Left renal cortex interstitium (tissue), 4 donors: ENCODE measurements at regions not wholly inside any gene's neighbourhood (a gene's known extent, or its start where the extent isn't known, plus 50 kb on each side); places are given as distances from the start of the nearest gene placed in this dataset.
"Not testable (repeated sequence)": the region's sequence is repeated elsewhere in the genome, so short reads cannot be mapped to it uniquely, and the experiment has no call there.

Source experiments
- DNase-seq, 4 donors: peaks; one replicate each; pipeline ENCODE4 v3.0.0-alpha.2; 2013; ENCODE audit warnings: low read depth in 4 of 4, low spot score in 2 of 4, missing footprints in 1 of 4

- no peak for DNase-seq
Observed at GRCh38 chr5:36778336-36778735, 98.2 kb upstream of the NIPBL start.

GRCh38 chr5:36782612-36783011 lies 94.0 kb upstream of the NIPBL start:
- not testable (repeated sequence) for DNase-seq

- DNase-seq = no peak
Observed at GRCh38 chr5:36786448-36787012, 90.0 kb upstream of the NIPBL start.

- DNase-seq = no peak
Observed at GRCh38 chr5:36787365-36788093, 89.0 kb upstream of the NIPBL start.

- no peak for DNase-seq
Observed at GRCh38 chr5:36790847-36791246, 85.7 kb upstream of the NIPBL start.

- no peak for DNase-seq
Observed at GRCh38 chr5:36792560-36793180, 83.9 kb upstream of the NIPBL start.

- DNase-seq = no peak
Observed at GRCh38 chr5:36795366-36795765, 81.2 kb upstream of the NIPBL start.

DNA sequence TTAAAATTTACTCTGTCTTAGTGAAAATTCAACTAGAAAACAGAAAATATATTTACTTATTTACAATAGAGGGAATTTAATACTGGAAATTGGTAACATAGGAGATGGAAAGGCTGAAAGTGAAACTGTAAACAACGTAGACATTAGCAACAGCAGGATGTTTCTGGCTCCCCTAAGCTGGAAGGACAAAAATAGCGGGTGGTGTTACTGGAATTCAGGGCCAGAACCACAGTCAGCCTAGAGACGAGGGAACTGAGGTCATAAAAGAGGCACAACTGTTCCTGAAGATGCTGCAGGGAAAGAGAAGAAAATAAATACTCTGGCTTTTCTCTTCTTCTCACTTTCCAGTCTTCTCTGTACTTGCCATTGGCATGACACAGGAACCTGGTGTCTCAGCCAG lies 80.4 kb upstream of the NIPBL start:
- DNase-seq = no peak

DNA sequence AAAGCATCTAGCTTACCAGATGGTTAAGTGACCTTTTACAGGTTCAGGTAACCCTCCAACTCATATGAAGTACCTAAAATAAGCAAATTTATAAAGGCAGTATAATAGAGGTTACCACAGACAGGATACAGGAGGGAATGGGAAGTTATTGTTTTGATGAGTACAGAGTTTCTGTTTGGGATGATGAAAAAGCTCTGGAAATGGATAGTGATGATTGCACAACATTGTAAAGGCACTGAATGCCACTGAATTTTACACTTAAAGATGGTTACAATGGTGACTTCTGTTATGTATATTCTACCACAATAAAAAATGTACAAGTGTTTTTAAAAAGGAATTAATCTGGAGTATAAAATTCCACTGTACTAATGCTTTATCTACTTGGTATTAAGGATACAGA lies 75.0 kb upstream of the NIPBL start:
- no peak for DNase-seq

DNA sequence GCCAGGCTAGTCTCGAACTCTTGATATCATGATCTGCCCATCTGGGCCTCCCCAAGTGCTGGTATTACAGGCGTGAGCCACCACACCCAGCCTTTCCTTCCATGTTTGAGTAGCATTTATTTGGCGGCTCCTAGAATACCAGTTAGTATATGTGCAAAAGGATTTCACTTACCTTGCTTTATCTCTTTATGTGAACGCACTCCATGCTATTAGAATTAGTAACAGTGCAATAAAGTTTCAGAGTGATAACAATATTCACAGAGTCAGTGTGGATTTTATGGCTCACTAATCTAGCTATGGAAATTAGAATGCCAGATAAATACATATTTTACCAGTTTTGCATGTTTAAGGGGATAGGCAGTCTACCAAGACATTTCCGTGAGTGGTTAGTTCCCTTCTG lies 74.4 kb upstream of the NIPBL start:
- no peak for DNase-seq

DNA sequence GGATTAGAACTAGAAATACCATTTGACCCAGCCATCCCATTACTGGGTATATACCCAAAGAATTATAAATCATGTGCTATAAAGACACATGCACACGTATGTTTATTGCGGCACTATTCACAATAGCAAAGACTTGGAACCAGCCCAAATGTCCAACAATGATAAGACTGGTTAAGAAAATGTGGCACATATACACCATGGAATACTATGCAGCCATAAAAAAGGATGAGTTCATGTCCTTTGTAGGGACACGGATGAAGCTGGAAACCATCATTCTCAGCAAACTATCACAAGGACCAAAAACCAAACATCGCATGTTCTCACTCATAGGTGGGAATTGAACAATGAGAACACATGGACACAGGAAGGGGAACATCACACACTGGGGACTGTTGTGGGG lies 63.3 kb upstream of the NIPBL start:
- DNase-seq = not testable (repeated sequence)

DNA sequence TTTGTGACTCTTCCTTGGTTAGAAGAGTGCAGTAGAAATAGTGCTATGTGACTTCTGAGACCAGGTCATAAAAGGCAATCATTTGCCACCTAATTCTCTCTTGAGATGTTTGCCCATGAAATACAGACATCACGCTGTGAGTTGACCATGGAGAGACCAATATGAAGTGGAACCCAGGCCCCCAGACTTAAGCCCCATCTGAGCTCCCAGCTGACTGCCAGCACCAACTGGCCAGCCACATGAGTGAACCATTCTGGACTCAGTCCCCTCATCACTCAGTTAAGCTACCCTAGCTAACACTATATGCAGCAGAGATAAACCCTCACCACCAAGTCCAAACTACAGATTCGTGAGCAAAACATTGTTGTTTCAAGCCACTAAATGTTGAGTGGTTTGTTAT lies 60.7 kb upstream of the NIPBL start:
- no peak for DNase-seq

- DNase-seq = no peak
Observed at GRCh38 chr5:36820900-36821299, 55.7 kb upstream of the NIPBL start.

- DNase-seq = no peak
Observed at GRCh38 chr5:36826694-36827093, 49.9 kb upstream of the NIPBL start.
